22Rv1 (cell line): ENCODE measurements at regions not wholly inside any gene's neighbourhood (a gene's known extent, or its start where the extent isn't known, plus 50 kb on each side); places are given as distances from the start of the nearest gene placed in this dataset.
A peak's percentile ranks its signal among the peaks of the same experiment; 100 is the strongest.
"Not testable (repeated sequence)": the region's sequence is repeated elsewhere in the genome, so short reads cannot be mapped to it uniquely, and the experiment has no call there.

ENCODE experiments used
- H3K27ac ChIP-seq: fragments of 450-650 bp; 2 replicates; pipeline ENCODE4 v1.5.1; 2017
- CTCF ChIP-seq: fragments of 450-650 bp; IDR thresholded peaks from 2 replicates; pipeline ENCODE4 v1.5.1; 2017; ENCODE audit warnings: mild to moderate bottlenecking
- ZFX ChIP-seq: fragments of 450-650 bp; IDR thresholded peaks from 2 replicates; pipeline ENCODE4 v1.6.1; 2017; ENCODE audit warnings: antibody characterized with exemption, borderline replicate concordance

DNA sequence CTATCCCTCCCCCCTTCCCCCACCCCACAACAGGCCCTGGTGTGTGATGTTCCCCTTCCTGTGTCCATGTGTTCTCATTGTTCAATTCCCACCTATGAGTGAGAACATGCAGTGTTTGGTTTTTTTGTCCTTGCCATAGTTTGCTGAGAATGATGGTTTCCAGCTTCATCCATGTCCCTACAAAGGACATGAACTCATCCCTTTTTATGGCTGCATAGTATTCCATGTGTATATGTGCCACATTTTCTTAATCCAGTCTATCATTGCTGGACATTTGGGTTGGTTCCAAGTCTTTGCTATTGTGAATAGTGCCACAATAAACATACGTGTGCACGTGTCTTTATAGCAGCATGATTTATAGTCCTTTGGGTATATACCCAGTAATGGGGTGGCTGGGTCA is 52.3 kb upstream of the MAN1A2 start:
- not testable (repeated sequence) for H3K27ac ChIP-seq

DNA sequence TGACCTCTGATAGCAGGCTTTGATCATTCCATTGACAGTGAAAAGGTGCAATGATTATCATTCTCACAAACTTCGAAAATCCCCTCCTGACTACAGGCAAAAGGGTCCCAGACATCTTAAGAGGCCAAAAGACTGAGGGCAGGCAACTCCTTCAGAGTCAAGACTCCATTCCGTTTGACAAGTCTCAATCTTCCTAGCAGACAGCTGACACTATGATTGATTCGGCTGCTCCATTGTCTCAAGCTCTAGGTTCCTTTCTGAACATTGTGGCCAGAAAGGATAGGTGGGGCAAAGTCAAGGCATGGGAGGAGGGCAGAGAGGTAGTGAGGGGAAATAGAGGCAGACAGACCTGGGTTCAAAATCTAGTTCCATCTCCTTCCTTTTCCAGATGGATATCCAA is 53.7 kb upstream of the MAN1A2 start:
- H3K27ac ChIP-seq: no peak overlapping the region
- TF ChIP-seq ZFX: no peak
- TF ChIP-seq CTCF: no peak

DNA sequence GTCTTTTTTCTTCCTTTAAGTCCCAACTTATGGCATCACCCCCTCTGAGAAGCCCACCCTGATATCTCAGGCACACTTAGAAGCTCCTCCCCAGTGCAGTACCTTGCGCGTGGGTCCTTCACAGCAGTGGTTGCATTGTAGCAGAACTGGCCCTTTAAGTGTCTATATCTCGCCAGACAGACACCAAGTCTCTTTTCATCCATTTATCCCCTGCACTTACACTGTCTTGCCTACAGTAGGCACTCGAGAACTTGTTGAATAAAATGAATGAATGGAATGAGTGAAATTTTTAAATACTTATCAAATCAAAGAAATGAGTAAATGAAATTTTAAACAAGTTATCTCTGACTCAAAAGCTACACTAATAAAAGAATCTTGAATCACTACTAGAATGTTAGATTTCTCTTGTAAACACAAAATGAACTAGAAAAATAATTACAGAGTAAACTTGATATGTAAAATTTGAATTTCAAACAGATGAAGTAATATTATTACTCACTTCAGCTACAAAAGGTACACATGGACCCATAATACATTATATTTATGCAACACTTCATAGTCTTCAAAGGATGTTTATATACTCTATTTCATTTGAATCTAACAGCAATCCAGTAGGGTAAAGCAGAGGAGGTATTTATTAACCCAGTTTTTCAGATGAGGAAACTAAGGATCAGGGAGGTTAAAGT is 54.7 kb upstream of the MAN1A2 start:
- TF ChIP-seq CTCF (peak; percentile 69), ZFX (no peak)
- H3K27ac ChIP-seq: no peak overlapping the region

GRCh38 chr1:117308311-117308916 is 58.8 kb upstream of the MAN1A2 start:
- no peak overlapping the region for H3K27ac ChIP-seq

DNA sequence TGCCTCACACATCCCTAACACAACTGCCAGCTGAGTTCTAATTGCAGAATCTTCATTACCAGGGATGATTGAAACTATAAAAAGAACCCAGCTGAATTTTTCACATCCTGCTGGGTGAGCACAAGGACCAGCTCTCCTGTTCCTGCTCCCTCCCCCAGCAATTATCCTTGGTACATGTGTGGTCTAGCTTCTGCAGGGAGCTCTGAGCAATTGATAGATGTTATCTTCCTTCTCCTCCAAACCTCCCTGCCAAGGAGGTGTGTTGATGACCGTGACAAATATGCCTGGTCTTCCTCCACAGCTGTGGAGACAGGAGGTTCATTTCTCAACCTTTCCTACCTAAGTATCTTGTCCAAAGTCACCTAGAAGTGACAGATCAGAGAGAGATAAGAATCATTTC is 65.3 kb upstream of the MAN1A2 start:
- TF ChIP-seq CTCF (no peak), ZFX (no peak)
- no peak overlapping the region for H3K27ac ChIP-seq

More at GRCh38 chr1:117308311-117308916, 58.8 kb upstream of the MAN1A2 start:
- no peak for TF ChIP-seq ZFX
- no peak for TF ChIP-seq CTCF

DNA sequence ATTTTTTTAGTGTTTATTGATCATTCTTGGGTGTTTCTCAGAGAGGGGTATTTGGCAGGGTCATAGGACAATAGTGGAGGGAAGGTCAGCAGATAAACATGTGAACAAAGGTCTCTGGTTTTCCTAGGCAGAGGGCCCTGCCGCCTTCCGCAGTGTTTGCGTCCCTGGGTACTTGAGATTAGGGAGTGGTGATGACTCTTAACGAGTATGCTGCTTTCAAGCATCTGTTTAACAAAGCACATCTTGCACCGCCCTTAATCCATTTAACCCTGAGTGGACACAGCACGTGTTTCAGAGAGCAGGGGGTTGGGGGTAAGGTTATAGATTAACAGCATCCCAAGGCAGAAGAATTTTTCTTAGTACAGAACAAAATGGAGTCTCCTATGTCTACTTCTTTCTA is 67.1 kb upstream of the MAN1A2 start:
- H3K27ac ChIP-seq: not testable (repeated sequence)

GRCh38 chr1:117295001-117295400 is 72.2 kb upstream of the MAN1A2 start:
- no peak for TF ChIP-seq CTCF
- TF ChIP-seq ZFX: no peak
- no peak overlapping the region for H3K27ac ChIP-seq

DNA sequence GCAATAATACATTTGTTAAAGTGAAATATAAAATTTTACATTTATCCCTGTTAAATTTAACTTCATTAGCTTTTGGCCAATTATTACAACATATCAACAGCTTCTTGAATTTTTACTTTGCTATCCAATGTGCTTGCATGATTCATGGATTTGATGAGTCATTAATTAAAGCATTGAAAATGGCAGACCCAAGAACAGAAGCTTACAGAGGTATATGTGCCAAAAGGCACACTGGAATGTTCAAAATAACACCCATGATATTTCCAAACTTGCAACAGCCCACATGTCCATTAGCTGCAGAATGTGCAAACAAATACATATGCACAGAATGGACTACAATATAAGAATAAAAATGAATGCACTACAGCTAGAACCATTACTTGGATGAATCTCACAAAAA is 76.4 kb upstream of the MAN1A2 start:
- H3K27ac ChIP-seq: no peak overlapping the region
- TF ChIP-seq ZFX: no peak
- no peak for TF ChIP-seq CTCF
